ENCODE measurements at regions not wholly inside any gene's neighbourhood (a gene's known extent, or its start where the extent isn't known, plus 50 kb on each side); places are given as distances from the start of the nearest gene placed in this dataset.

- H3K4me3 ChIP-seq (ENCODE audit: low read depth, low read length) = no peak overlapping the region
- TF ChIP-seq CTCF (IDR thresholded peaks at IDR 0.05; ENCODE audit: control insufficient read depth, extremely low read depth, insufficient read depth) = no peak
- no peak for DNase-seq (ENCODE audit: low read depth)
Observed at GRCh38 chr22:47251911-47252310, 489.5 kb downstream of the TBC1D22A start.

GRCh38 chr22:47250995-47251765 lies 488.7 kb downstream of the TBC1D22A start:
- no peak for DNase-seq (ENCODE audit: low read depth)
- TF ChIP-seq CTCF (IDR thresholded peaks at IDR 0.05; ENCODE audit: control insufficient read depth, extremely low read depth, insufficient read depth) = no peak
- H3K4me3 ChIP-seq (ENCODE audit: low read depth, low read length) = no peak overlapping the region

GRCh38 chr22:47249370-47249928 lies 487.0 kb downstream of the TBC1D22A start:
- H3K4me3 ChIP-seq (ENCODE audit: low read depth, low read length) = no peak overlapping the region
- no peak for DNase-seq (ENCODE audit: low read depth)
- no peak for TF ChIP-seq CTCF (IDR thresholded peaks at IDR 0.05; ENCODE audit: control insufficient read depth, extremely low read depth, insufficient read depth)

GRCh38 chr22:47248925-47249324 lies 486.5 kb downstream of the TBC1D22A start:
- TF ChIP-seq CTCF (IDR thresholded peaks at IDR 0.05; ENCODE audit: control insufficient read depth, extremely low read depth, insufficient read depth) = no peak
- DNase-seq (ENCODE audit: low read depth) = no peak

GRCh38 chr22:47247579-47248240 lies 485.3 kb downstream of the TBC1D22A start:
- no peak for TF ChIP-seq CTCF (IDR thresholded peaks at IDR 0.05; ENCODE audit: control insufficient read depth, extremely low read depth, insufficient read depth)
- no peak for DNase-seq (ENCODE audit: low read depth)
- no peak overlapping the region for H3K4me3 ChIP-seq (ENCODE audit: low read depth, low read length)

More at GRCh38 chr22:47248925-47249324, 486.5 kb downstream of the TBC1D22A start:
- no peak overlapping the region for H3K4me3 ChIP-seq (ENCODE audit: low read depth, low read length)

- DNase-seq (ENCODE audit: low read depth) = no peak
- no peak for TF ChIP-seq CTCF (IDR thresholded peaks at IDR 0.05; ENCODE audit: control insufficient read depth, extremely low read depth, insufficient read depth)
- no peak overlapping the region for H3K4me3 ChIP-seq (ENCODE audit: low read depth, low read length)
Observed at GRCh38 chr22:47245786-47246185, 483.3 kb downstream of the TBC1D22A start.
